H9 (cell line): ENCODE measurements at regions not wholly inside any gene's neighbourhood (a gene's known extent, or its start where the extent isn't known, plus 50 kb on each side); places are given as distances from the start of the nearest gene placed in this dataset.
"Not testable (repeated sequence)": the region's sequence is repeated elsewhere in the genome, so short reads cannot be mapped to it uniquely, and the experiment has no call there.

Experiments
- DNase-seq: peaks from one replicate; pipeline ENCODE4 v3.0.0-alpha.2; 2017
- H2AFZ ChIP-seq: one replicate; pipeline ENCODE4 v1.6.1; 2013; ENCODE audit warnings: mild to moderate bottlenecking, low read length, control low read depth, moderate library complexity
- H2AK5ac ChIP-seq: 2 replicates; pipeline ENCODE4 v1.6.1; 2013; ENCODE audit warnings: low read length, control low read depth, mixed read lengths; ENCODE audit not compliant: insufficient read length
- H2BK120ac ChIP-seq: one replicate; pipeline ENCODE4 v1.6.1; 2013; ENCODE audit warnings: low read depth, mild to moderate bottlenecking, low read length, control low read depth, inconsistent platforms; ENCODE audit not compliant: poor library complexity, severe bottlenecking
- H2BK12ac ChIP-seq: 2 replicates; pipeline ENCODE4 v1.6.1; 2013; ENCODE audit warnings: low read length, control low read depth, mixed read lengths, low read depth; ENCODE audit not compliant: insufficient read length
- H2BK15ac ChIP-seq: 2 replicates; pipeline ENCODE4 v1.6.1; 2013; ENCODE audit warnings: low read depth, low read length, control low read depth
- H2BK20ac ChIP-seq: one replicate; pipeline ENCODE4 v1.6.1; 2013; ENCODE audit warnings: low read depth, mild to moderate bottlenecking, low read length, control low read depth, inconsistent platforms; ENCODE audit not compliant: poor library complexity, severe bottlenecking
- H2BK5ac ChIP-seq: 2 replicates; pipeline ENCODE4 v1.6.1; 2013; ENCODE audit warnings: low read length, control low read depth, mixed read lengths; ENCODE audit not compliant: insufficient read length
- H3K14ac ChIP-seq: 2 replicates; pipeline ENCODE4 v1.6.1; 2013; ENCODE audit warnings: low read length, control low read depth; ENCODE audit not compliant: insufficient read depth
- H3K18ac ChIP-seq: 2 replicates; pipeline ENCODE4 v1.6.1; 2013; ENCODE audit warnings: low read depth, mild to moderate bottlenecking, mixed read lengths, low read length, control low read depth; ENCODE audit not compliant: insufficient read length
- H3K23ac ChIP-seq: 2 replicates; pipeline ENCODE4 v1.6.1; 2013; ENCODE audit warnings: low read length, control low read depth, mixed read lengths, low read depth; ENCODE audit not compliant: insufficient read length
- H3K23me2 ChIP-seq: 2 replicates; pipeline ENCODE4 v1.6.1; 2013; ENCODE audit warnings: low read depth, mild to moderate bottlenecking, mixed read lengths, low read length, control low read depth; ENCODE audit not compliant: insufficient read length, poor library complexity, severe bottlenecking
- H3K27ac ChIP-seq: 2 replicates; pipeline ENCODE4 v1.5.1; 2013; ENCODE audit warnings: low read length, control low read depth, mixed read lengths, low read depth; ENCODE audit not compliant: insufficient read length
- H3K27me3 ChIP-seq: 2 replicates; pipeline ENCODE4 v1.6.1; 2013; ENCODE audit warnings: low read length, control low read depth, inconsistent platforms; ENCODE audit not compliant: insufficient read depth
- H3K4ac ChIP-seq: 2 replicates; pipeline ENCODE4 v1.6.1; 2013; ENCODE audit warnings: low read depth, mild to moderate bottlenecking, control low read depth, inconsistent platforms, low read length, moderate library complexity
- H3K4me1 ChIP-seq: 2 replicates; pipeline ENCODE4 v1.6.1; 2013; ENCODE audit warnings: low read length, control low read depth, inconsistent platforms; ENCODE audit not compliant: insufficient read depth
- H3K4me2 ChIP-seq: 2 replicates; pipeline ENCODE4 v1.6.1; 2013; ENCODE audit warnings: low read length, control low read depth, mixed read lengths; ENCODE audit not compliant: insufficient read length, insufficient read depth
- H3K56ac ChIP-seq: 2 replicates; pipeline ENCODE4 v1.6.1; 2013; ENCODE audit warnings: low read depth, mild to moderate bottlenecking, mixed read lengths, low read length, control low read depth; ENCODE audit not compliant: insufficient read length
- H3K79me1 ChIP-seq: 2 replicates; pipeline ENCODE4 v1.6.1; 2013; ENCODE audit warnings: low read depth, mild to moderate bottlenecking, moderate library complexity, low read length, control low read depth, inconsistent platforms; ENCODE audit not compliant: insufficient read depth, poor library complexity, severe bottlenecking
- H3K79me2 ChIP-seq: 2 replicates; pipeline ENCODE4 v1.6.1; 2013; ENCODE audit warnings: low read length, control low read depth, inconsistent platforms; ENCODE audit not compliant: insufficient read depth
- H3K9ac ChIP-seq: 2 replicates; pipeline ENCODE4 v1.6.1; 2013; ENCODE audit warnings: low read length, control low read depth, mixed read lengths; ENCODE audit not compliant: insufficient read length; ENCODE audit errors: extremely low read depth
- H3K9me3 ChIP-seq: one replicate; pipeline ENCODE4 v1.6.1; 2013; ENCODE audit warnings: low read depth, low read length, inconsistent platforms; ENCODE audit not compliant: control insufficient read depth
- H3T11ph ChIP-seq: one replicate; pipeline ENCODE4 v1.6.1; 2013; ENCODE audit warnings: mild to moderate bottlenecking, low read length, control low read depth, inconsistent platforms
- H4K20me1 ChIP-seq: one replicate; pipeline ENCODE4 v1.6.1; 2013; ENCODE audit not compliant: control insufficient read depth, insufficient read length, insufficient read depth
- H4K5ac ChIP-seq: 2 replicates; pipeline ENCODE4 v1.6.1; 2013; ENCODE audit warnings: low read depth, mild to moderate bottlenecking, mixed read lengths, low read length, control low read depth; ENCODE audit not compliant: insufficient read length
- H4K8ac ChIP-seq: replicated peaks from 2 replicates; pipeline ENCODE4 v1.6.1; 2013; ENCODE audit warnings: low read length, control low read depth, mixed read lengths, low read depth; ENCODE audit not compliant: insufficient read length
- H4K91ac ChIP-seq: 2 replicates; pipeline ENCODE4 v1.6.1; 2013; ENCODE audit warnings: low read depth, mild to moderate bottlenecking, moderate library complexity, mixed read lengths, low read length, control low read depth; ENCODE audit not compliant: insufficient read length
- H3K27ac Mint-ChIP-seq, 3 experiments: 2 replicates in 2 of 3; 3 replicates in 1 of 3; pipeline ENCODE4 v1.8.0; 2020 to 2021; ENCODE audit warnings: mixed read lengths in 3 of 3, mild to moderate bottlenecking in 1 of 3, moderate library complexity in 1 of 3
- H3K27me3 Mint-ChIP-seq: 2 replicates; pipeline ENCODE4 v1.8.0; 2021; ENCODE audit warnings: low read depth, mild to moderate bottlenecking, moderate library complexity, mixed read lengths
- H3K36me3 Mint-ChIP-seq, 3 experiments: 2 replicates in 2 of 3; 3 replicates in 1 of 3; pipeline ENCODE4 v1.8.0; 2020 to 2021; ENCODE audit warnings: low read depth in 3 of 3, mixed read lengths in 3 of 3; ENCODE audit not compliant: insufficient read depth in 1 of 3
- H3K4me1 Mint-ChIP-seq, 2 experiments: 2 replicates each; pipeline ENCODE4 v1.8.0; 2020; ENCODE audit warnings: mixed read lengths in 2 of 2
- H3K4me3 Mint-ChIP-seq, 2 experiments: 2 replicates in 1 of 2; 3 replicates in 1 of 2; pipeline ENCODE4 v1.8.0; 2020 to 2021; ENCODE audit warnings: mild to moderate bottlenecking in 2 of 2, mixed read lengths in 2 of 2, moderate library complexity in 1 of 2
- H3K9me3 Mint-ChIP-seq, 2 experiments: 2 replicates in 1 of 2; 3 replicates in 1 of 2; pipeline ENCODE4 v1.8.0; 2020; ENCODE audit warnings: mild to moderate bottlenecking in 2 of 2, mixed read lengths in 2 of 2, moderate library complexity in 1 of 2
- CTCF ChIP-seq: fragments of 200-600 bp; sonication (generic); conservative IDR thresholded peaks from 3 replicates; pipeline ENCODE4 v1.8.0; 2021; ENCODE audit warnings: antibody characterized with exemption, mild to moderate bottlenecking
- WGBS: extraction: QIAGEN DNeasy Blood & Tissue Kit; methylation state at CpG from one replicate; pipeline ENCODE4 v1.1.7; 2013; ENCODE audit warnings: missing lambda C conversion rate, low lambda C conversion rate, mixed read lengths; ENCODE audit not compliant: insufficient read length; ENCODE audit errors: extremely low coverage; 5-methylcytosine and 5-hydroxymethylcytosine counted together

- H3K4me1 Mint-ChIP-seq = peaks cover 8% of the 10 kb centered on the region in 2 experiments; a peak in 3 of 4 replicates
- H2BK15ac ChIP-seq = no peak overlapping the region
- no peak overlapping the region for H3K18ac ChIP-seq
- no peak overlapping the region for H4K91ac ChIP-seq
- no peak overlapping the region for H3K9ac ChIP-seq
- no peaks in the 10 kb centered on the region for H3K27me3 ChIP-seq
- no peak overlapping the region for H3K27ac Mint-ChIP-seq
- no peak overlapping the region for H3T11ph ChIP-seq
- H3K56ac ChIP-seq = no peak overlapping the region
- no peaks in the 10 kb centered on the region for H3K79me2 ChIP-seq
- H4K8ac ChIP-seq = no peak overlapping the region
- H4K5ac ChIP-seq = no peak overlapping the region
- H3K4me3 Mint-ChIP-seq = no peak overlapping the region
- DNase-seq = no peak
- no peaks in the 10 kb centered on the region for H3K4me1 ChIP-seq
- H3K36me3 Mint-ChIP-seq = peaks cover 7 to 11% (median 8%) of the 10 kb centered on the region in 3 experiments
- WGBS = no CpG with 5 or more reads among the region's 1 CpG
- no peaks in the 10 kb centered on the region for H3K23me2 ChIP-seq
- H4K20me1 ChIP-seq = no peaks in the 10 kb centered on the region
- no peak overlapping the region for H2AK5ac ChIP-seq
- no peaks in the 10 kb centered on the region for H3K9me3 ChIP-seq
- H2BK20ac ChIP-seq = no peak overlapping the region
- no peak overlapping the region for H3K4me2 ChIP-seq
- H3K23ac ChIP-seq = no peak overlapping the region
- H3K27me3 Mint-ChIP-seq = no peaks in the 10 kb centered on the region
- H3K9me3 Mint-ChIP-seq = peaks cover 14 to 18% of the 10 kb centered on the region in 2 experiments
- H3K14ac ChIP-seq = no peak overlapping the region
- no peak overlapping the region for H2BK5ac ChIP-seq
- no peaks in the 10 kb centered on the region for H3K79me1 ChIP-seq
- TF ChIP-seq CTCF = no peak
- H3K4ac ChIP-seq = no peak overlapping the region
- H2BK12ac ChIP-seq = no peak overlapping the region
- no peak overlapping the region for H2BK120ac ChIP-seq
- H3K27ac ChIP-seq = no peak overlapping the region
- H2AFZ ChIP-seq = no peak overlapping the region
Observed at GRCh38 chr10:9452056-9452455, 1397.6 kb downstream of the GATA3 start.

GRCh38 chr10:9453871-9454270, 1399.4 kb downstream of the GATA3 start:
- not testable (repeated sequence) for H3K56ac ChIP-seq, H3K27ac ChIP-seq, H3K14ac ChIP-seq, H2AFZ ChIP-seq, H3K4me1 ChIP-seq, H2BK20ac ChIP-seq, H3K27ac Mint-ChIP-seq, H2BK120ac ChIP-seq, H2AK5ac ChIP-seq, H3K4me2 ChIP-seq, H4K5ac ChIP-seq, H3K4ac ChIP-seq, H3K23me2 ChIP-seq, H2BK12ac ChIP-seq, H3K27me3 Mint-ChIP-seq, H3K4me3 Mint-ChIP-seq, H3K9ac ChIP-seq, H4K20me1 ChIP-seq, DNase-seq, H3K9me3 ChIP-seq, H4K91ac ChIP-seq, H2BK15ac ChIP-seq, H3K4me1 Mint-ChIP-seq, H3K23ac ChIP-seq, H3K18ac ChIP-seq, H3K79me2 ChIP-seq, H2BK5ac ChIP-seq, H4K8ac ChIP-seq, H3T11ph ChIP-seq, H3K27me3 ChIP-seq, H3K79me1 ChIP-seq
- no CpG with 5 or more reads among the region's 3 CpGs for WGBS
- H3K36me3 Mint-ChIP-seq = peaks cover 7 to 11% (median 8%) of the 10 kb centered on the region in 3 experiments
- H3K9me3 Mint-ChIP-seq = peaks cover 14 to 15% of the 10 kb centered on the region in 2 experiments
